Mesenchymal stem cell (in vitro differentiated cells and primary cell): ENCODE measurements at regions not wholly inside any gene's neighbourhood (a gene's known extent, or its start where the extent isn't known, plus 50 kb on each side); places are given as distances from the start of the nearest gene placed in this dataset.

Experiments
- DNase-seq: peaks from one replicate; pipeline ENCODE4 v3.0.0-alpha.2; 2013
- H2AFZ ChIP-seq: one replicate; pipeline ENCODE4 v1.6.1; 2013; ENCODE audit warnings: low read depth, mild to moderate bottlenecking, control low read depth, inconsistent platforms, low read length, moderate library complexity
- H2AK5ac ChIP-seq: 2 replicates; pipeline ENCODE4 v1.6.1; 2013; ENCODE audit warnings: low read length, moderate library complexity, mild to moderate bottlenecking, inconsistent platforms; ENCODE audit not compliant: severe bottlenecking
- H2BK120ac ChIP-seq: one replicate; pipeline ENCODE4 v1.6.1; 2013; ENCODE audit warnings: low read depth, mild to moderate bottlenecking, inconsistent platforms, low read length, moderate library complexity
- H2BK12ac ChIP-seq, 2 experiments: one replicate each; pipeline ENCODE4 v1.6.1; 2013; ENCODE audit warnings: inconsistent platforms in 2 of 2, low read length in 2 of 2, mild to moderate bottlenecking in 2 of 2, moderate library complexity in 2 of 2, control low read depth in 1 of 2
- H2BK15ac ChIP-seq: one replicate; pipeline ENCODE4 v1.6.1; 2013; ENCODE audit warnings: mild to moderate bottlenecking, low read depth, inconsistent platforms; ENCODE audit not compliant: poor library complexity, severe bottlenecking
- H2BK5ac ChIP-seq: 2 replicates; pipeline ENCODE4 v1.6.1; 2013; ENCODE audit warnings: low read depth, mild to moderate bottlenecking, low read length, control low read depth, inconsistent platforms; ENCODE audit not compliant: poor library complexity, severe bottlenecking
- H3K14ac ChIP-seq, 2 experiments: one replicate each; pipeline ENCODE4 v1.6.1; 2013; ENCODE audit warnings: inconsistent platforms in 2 of 2, low read length in 2 of 2, control low read depth in 1 of 2, mild to moderate bottlenecking in 1 of 2, moderate library complexity in 1 of 2
- H3K18ac ChIP-seq, 2 experiments: one replicate each; pipeline ENCODE4 v1.6.1; 2013; ENCODE audit warnings: inconsistent platforms in 2 of 2, low read length in 2 of 2, control low read depth in 1 of 2, low read depth in 1 of 2, mild to moderate bottlenecking in 1 of 2
- H3K23ac ChIP-seq, 2 experiments: one replicate each; pipeline ENCODE4 v1.6.1; 2013; ENCODE audit warnings: inconsistent platforms in 2 of 2, low read length in 2 of 2, mild to moderate bottlenecking in 2 of 2, moderate library complexity in 2 of 2, control low read depth in 1 of 2
- H3K27ac ChIP-seq: 2 replicates; pipeline ENCODE4 v1.5.1; 2013; ENCODE audit warnings: mild to moderate bottlenecking, moderate library complexity, low read length, control low read depth, inconsistent platforms; ENCODE audit not compliant: poor library complexity, severe bottlenecking
- H3K27me3 ChIP-seq, 2 experiments: 2 replicates each; pipeline versions ENCODE4 v1.6.1 to v1.7.0; 2013; ENCODE audit warnings: low read length in 2 of 2, mild to moderate bottlenecking in 2 of 2, moderate library complexity in 2 of 2, control low read depth in 1 of 2, inconsistent platforms in 1 of 2; ENCODE audit not compliant: control insufficient read depth in 1 of 2, insufficient read depth in 1 of 2
- H3K36me3 ChIP-seq, 2 experiments: 2 replicates each; pipeline versions ENCODE4 v1.6.1 to v1.7.0; 2013; ENCODE audit warnings: low read length in 2 of 2, control low read depth in 1 of 2, inconsistent platforms in 1 of 2, low read depth in 1 of 2, mild to moderate bottlenecking in 1 of 2; ENCODE audit not compliant: insufficient read depth in 2 of 2, control insufficient read depth in 1 of 2
- H3K4ac ChIP-seq, 2 experiments: one replicate each; pipeline ENCODE4 v1.6.1; 2013; ENCODE audit warnings: inconsistent platforms in 2 of 2, low read length in 2 of 2, mild to moderate bottlenecking in 2 of 2, moderate library complexity in 2 of 2, control low read depth in 1 of 2, low read depth in 1 of 2
- H3K4me1 ChIP-seq: 2 replicates; pipeline ENCODE4 v1.6.1; 2013; ENCODE audit warnings: low read depth, low read length, control low read depth; ENCODE audit not compliant: control insufficient read depth, insufficient read depth
- H3K4me2 ChIP-seq: 2 replicates; pipeline ENCODE4 v1.6.1; 2013; ENCODE audit warnings: low read length, mild to moderate bottlenecking, inconsistent platforms; ENCODE audit not compliant: poor library complexity, severe bottlenecking
- H3K4me3 ChIP-seq, 2 experiments: 2 replicates each; pipeline versions ENCODE4 v1.5.1 to v1.7.0; 2013; ENCODE audit warnings: low read length in 2 of 2, mild to moderate bottlenecking in 2 of 2, control low read depth in 1 of 2, low read depth in 1 of 2; ENCODE audit not compliant: insufficient read depth in 1 of 2
- H3K79me1 ChIP-seq: replicated peaks from 2 replicates; pipeline ENCODE4 v1.6.1; 2013; ENCODE audit warnings: mild to moderate bottlenecking, control low read depth, low read length, inconsistent platforms; ENCODE audit not compliant: poor library complexity, severe bottlenecking
- H3K9ac ChIP-seq: 2 replicates; pipeline ENCODE4 v1.7.0; 2013; ENCODE audit warnings: mild to moderate bottlenecking, low read length, moderate library complexity
- H3K9me3 ChIP-seq: 2 replicates; pipeline ENCODE4 v1.7.0; 2013; ENCODE audit warnings: mild to moderate bottlenecking, low read length; ENCODE audit not compliant: control insufficient read depth
- H4K8ac ChIP-seq: one replicate; pipeline ENCODE4 v1.6.1; 2013; ENCODE audit warnings: inconsistent platforms, mild to moderate bottlenecking, low read length, moderate library complexity
- H4K91ac ChIP-seq: one replicate; pipeline ENCODE4 v1.6.1; 2013; ENCODE audit warnings: mild to moderate bottlenecking, low read length, inconsistent platforms
- WGBS: methylation state at CpG from one replicate; pipeline ENCODE4 v1.1.7; 2013; ENCODE audit warnings: mixed read lengths; 5-methylcytosine and 5-hydroxymethylcytosine counted together

DNA sequence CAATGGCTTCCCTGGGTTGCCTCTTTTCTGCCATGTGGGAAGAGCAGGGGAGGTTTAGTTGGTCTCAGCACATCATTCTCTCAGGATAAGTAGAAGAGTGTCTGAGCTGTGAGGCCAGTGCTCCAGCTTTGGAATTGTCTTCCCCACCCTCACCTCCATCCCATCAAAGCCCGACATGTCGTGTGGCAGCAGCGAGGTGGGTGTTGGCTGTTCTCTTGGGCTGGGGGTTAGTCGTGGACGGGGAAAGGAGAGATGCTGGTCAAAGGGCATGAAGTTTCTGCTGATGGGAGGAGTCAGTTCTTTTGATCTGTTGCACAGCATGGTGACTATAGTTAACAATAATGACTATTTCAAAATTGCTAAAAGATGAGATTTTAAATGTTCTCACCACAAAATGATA lies 404.2 kb downstream of the TMEM121 start:
- H3K27ac ChIP-seq = no peak overlapping the region
- no peak overlapping the region for H2BK12ac ChIP-seq
- no peak overlapping the region for H2AFZ ChIP-seq
- H2BK15ac ChIP-seq = no peak overlapping the region
- peaks cover 15% of the 10 kb centered on the region for H3K9me3 ChIP-seq
- H3K4ac ChIP-seq = no peak overlapping the region
- no peak overlapping the region for H4K91ac ChIP-seq
- no peaks in the 10 kb centered on the region for H3K27me3 ChIP-seq
- DNase-seq = no peak
- no peak overlapping the region for H3K18ac ChIP-seq
- no peak overlapping the region for H3K4me2 ChIP-seq
- no peak overlapping the region for H2AK5ac ChIP-seq
- H3K4me1 ChIP-seq = no peaks in the 10 kb centered on the region
- H3K4me3 ChIP-seq = no peak overlapping the region
- no peak overlapping the region for H3K23ac ChIP-seq
- no peak overlapping the region for H2BK5ac ChIP-seq
- no peak overlapping the region for H4K8ac ChIP-seq
- no peaks in the 10 kb centered on the region for H3K36me3 ChIP-seq
- H3K9ac ChIP-seq = no peak overlapping the region
- 63% methylated on average over 3 of the region's 5 CpGs for WGBS
- H3K14ac ChIP-seq = no peak overlapping the region
- H3K79me1 ChIP-seq = no peaks in the 10 kb centered on the region
- no peak overlapping the region for H2BK120ac ChIP-seq

DNA sequence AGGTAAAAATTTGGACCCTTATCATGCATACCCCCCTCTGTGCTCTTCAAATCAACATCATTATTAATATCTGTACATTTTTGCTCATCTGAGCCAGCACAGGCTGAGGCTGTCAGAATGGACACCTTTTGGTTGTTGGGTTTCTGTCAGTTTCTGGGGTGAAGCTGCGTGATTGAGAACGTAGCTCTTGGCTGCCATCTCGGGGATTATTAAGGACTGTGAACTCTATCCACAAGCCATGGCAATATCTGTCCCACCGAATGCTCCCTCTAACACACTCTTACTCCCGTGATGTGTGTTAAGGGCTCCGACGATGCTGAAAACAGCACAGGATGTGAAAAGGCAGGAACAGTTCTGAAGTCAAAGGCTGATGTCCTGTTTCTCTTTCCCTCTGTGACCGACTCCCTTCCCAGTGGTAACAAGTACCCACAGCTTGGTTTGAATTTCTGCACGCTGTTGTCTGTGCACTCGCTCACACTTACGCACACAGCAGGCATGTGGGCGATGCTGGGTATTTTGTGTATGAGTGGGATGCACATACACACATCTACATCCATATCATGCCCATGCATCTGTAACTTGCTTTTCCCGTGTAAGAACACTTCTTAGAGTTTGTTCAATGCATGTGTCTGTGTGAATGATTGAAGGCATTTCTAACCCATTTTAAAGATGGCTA lies 405.6 kb downstream of the TMEM121 start:
- Histone ChIP-seq H3K4ac (no peak overlapping the region), H3K18ac (no peak overlapping the region), H3K36me3 (no peaks in the 10 kb centered on the region), H2AFZ (no peak overlapping the region), H3K4me1 (no peaks in the 10 kb centered on the region), H2BK15ac (no peak overlapping the region), H3K4me3 (no peak overlapping the region), H3K9ac (no peak overlapping the region), H3K27ac (no peak overlapping the region), H3K23ac (no peak overlapping the region), H4K91ac (no peak overlapping the region), H2BK12ac (no peak overlapping the region), H3K79me1 (no peaks in the 10 kb centered on the region), H3K14ac (no peak overlapping the region), H3K9me3 (peaks cover 25% of the 10 kb centered on the region), H2AK5ac (no peak overlapping the region), H2BK120ac (no peak overlapping the region), H2BK5ac (no peak overlapping the region), H4K8ac (no peak overlapping the region), H3K27me3 (no peaks in the 10 kb centered on the region), H3K4me2 (no peak overlapping the region)
- 79% methylated on average over 9 of the region's 13 CpGs for WGBS
- no peak for DNase-seq

DNA sequence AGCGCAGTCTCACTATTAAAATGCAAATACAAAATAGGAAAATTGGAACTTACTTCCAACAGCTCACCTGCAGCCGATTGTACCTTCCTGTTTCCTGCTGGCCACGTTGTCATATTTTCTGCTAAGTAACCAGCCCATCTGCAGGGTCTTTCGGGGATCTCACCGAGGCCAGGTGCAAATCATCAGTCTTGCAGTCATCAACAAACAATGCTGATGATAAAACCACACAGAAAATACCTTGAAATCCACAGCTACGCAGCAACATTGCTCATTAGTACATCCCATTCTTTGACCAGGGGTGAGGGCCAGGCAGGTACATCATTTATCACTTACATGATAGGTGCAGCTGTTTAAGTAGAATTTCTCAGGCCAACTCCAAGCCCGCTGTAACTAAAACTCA lies 406.9 kb downstream of the TMEM121 start:
- Histone ChIP-seq H3K27me3 (no peaks in the 10 kb centered on the region), H3K4ac (no peak overlapping the region), H3K79me1 (no peaks in the 10 kb centered on the region), H3K9me3 (peaks cover 31% of the 10 kb centered on the region), H3K4me1 (no peaks in the 10 kb centered on the region), H3K4me2 (no peak overlapping the region), H2BK15ac (no peak overlapping the region), H3K4me3 (no peak overlapping the region), H3K18ac (no peak overlapping the region), H3K27ac (no peak overlapping the region), H2BK5ac (no peak overlapping the region), H2BK120ac (no peak overlapping the region), H2AFZ (no peak overlapping the region), H2AK5ac (no peak overlapping the region), H4K91ac (no peak overlapping the region), H3K36me3 (no peaks in the 10 kb centered on the region), H3K9ac (no peak overlapping the region), H3K14ac (no peak overlapping the region), H4K8ac (no peak overlapping the region), H3K23ac (no peak overlapping the region), H2BK12ac (no peak overlapping the region)
- no peak for DNase-seq
- WGBS = 39% methylated on average over 6 of the region's 7 CpGs

DNA sequence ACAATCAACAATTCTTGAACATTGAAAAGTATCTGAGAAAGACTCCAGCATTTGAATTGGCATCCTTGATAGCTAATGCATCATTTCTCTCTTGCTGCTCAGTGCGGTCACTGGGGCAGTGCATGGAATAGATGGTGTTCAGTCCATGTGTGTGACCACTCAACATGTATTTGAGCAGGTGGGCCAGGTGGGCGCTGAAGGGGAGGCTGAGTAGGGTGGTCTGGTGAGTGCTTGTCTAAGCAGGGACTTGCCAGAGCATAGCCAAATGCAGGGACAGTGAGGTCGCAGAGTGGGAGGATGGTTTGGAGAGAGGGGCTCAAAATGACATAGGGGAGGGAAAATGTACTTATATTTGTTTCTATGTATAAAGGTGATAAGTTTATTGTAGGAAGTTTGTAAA lies 409.0 kb downstream of the TMEM121 start:
- no peaks in the 10 kb centered on the region for H3K4me1 ChIP-seq
- H2AK5ac ChIP-seq = no peak overlapping the region
- WGBS = 48% methylated on average over 3 of the region's 3 CpGs

More for the DNA sequence above, 409.0 kb downstream of the TMEM121 start:
- H3K36me3 ChIP-seq = no peaks in the 10 kb centered on the region
- no peak for DNase-seq
- no peak overlapping the region for H2BK120ac ChIP-seq
- H3K4me2 ChIP-seq = no peak overlapping the region
- H2BK12ac ChIP-seq = no peak overlapping the region
- H3K4me3 ChIP-seq = peak overlapping the region in 1 of 2 experiments; percentile 26
- H4K91ac ChIP-seq = no peak overlapping the region
- no peak overlapping the region for H2BK15ac ChIP-seq
- H3K27ac ChIP-seq = no peak overlapping the region
- H3K9ac ChIP-seq = no peak overlapping the region
- no peaks in the 10 kb centered on the region for H3K27me3 ChIP-seq
- H2AFZ ChIP-seq = no peak overlapping the region
- no peak overlapping the region for H3K14ac ChIP-seq
- H3K18ac ChIP-seq = no peak overlapping the region
- no peak overlapping the region for H3K23ac ChIP-seq
- H3K79me1 ChIP-seq = no peaks in the 10 kb centered on the region
- H3K4ac ChIP-seq = no peak overlapping the region
- H3K9me3 ChIP-seq = peaks cover 48% of the 10 kb centered on the region
- no peak overlapping the region for H2BK5ac ChIP-seq
- no peak overlapping the region for H4K8ac ChIP-seq
